GM13977 (cell line): ENCODE measurements at regions not wholly inside any gene's neighbourhood (a gene's known extent, or its start where the extent isn't known, plus 50 kb on each side); places are given as distances from the start of the nearest gene placed in this dataset.

ENCODE experiments used
- DNase-seq: peaks from one replicate; pipeline ENCODE4 v3.0.0; 2012; ENCODE audit warnings: low spot score
- CTCF ChIP-seq: IDR thresholded peaks from 2 replicates; pipeline ENCODE4 v1.5.1; 2012; ENCODE audit warnings: mild to moderate bottlenecking, control low read depth; ENCODE audit not compliant: insufficient read depth; ENCODE audit errors: extremely low read depth, missing control alignments
- in situ Hi-C: fragments of 300-500 bp; cut with MboI; formaldehyde crosslinking; loops from one replicate; pipeline ENCODE4 v1.12.0; 2022; ENCODE audit warnings: low sequenced_read_pairs, low pct_unique_long_range_greater_than_20kb, mixed read lengths, inconsistent platforms; ENCODE audit not compliant: unreplicated experiment

- in situ Hi-C loops: no loop called here
- DNase-seq: peak; percentile 68
- no peak for TF ChIP-seq CTCF
Measured at GRCh38 chr5:159456722-159457465, 126.6 kb upstream of the IL12B start.

GRCh38 chr5:159458217-159458711, 128.0 kb upstream of the IL12B start:
- DNase-seq: peak; percentile 23
- TF ChIP-seq CTCF: no peak
- in situ Hi-C loops: no loop called here

GRCh38 chr5:159459132-159459627, 128.9 kb upstream of the IL12B start:
- in situ Hi-C loops: no loop called here
- DNase-seq: no peak
- TF ChIP-seq CTCF: no peak

GRCh38 chr5:159459951-159460538, 129.8 kb upstream of the IL12B start:
- no peak for TF ChIP-seq CTCF
- DNase-seq: peak; percentile 19
- in situ Hi-C loops: no loop called here

GRCh38 chr5:159463590-159464321, 133.5 kb upstream of the IL12B start:
- in situ Hi-C loops: no loop called here
- no peak for DNase-seq
- no peak for TF ChIP-seq CTCF

- no peak for TF ChIP-seq CTCF
- DNase-seq: no peak
- in situ Hi-C loops: no loop called here
Measured at GRCh38 chr5:159465604-159466003, 135.3 kb upstream of the IL12B start.
